HepG2 (cell line): ENCODE measurements at regions not wholly inside any gene's neighbourhood (a gene's known extent, or its start where the extent isn't known, plus 50 kb on each side); places are given as distances from the start of the nearest gene placed in this dataset.

Experiments
- CTCF ChIP-seq: sonication (generic); formaldehyde crosslinking; IDR thresholded peaks from 2 replicates; pipeline ENCODE4 v1.5.0; 2020; ENCODE audit warnings: mild to moderate bottlenecking, missing genetic modification reagents, moderate library complexity
- DPF2 ChIP-seq: sonication (generic); formaldehyde crosslinking; IDR thresholded peaks from 2 replicates; pipeline ENCODE4 v1.4.0; 2020; ENCODE audit warnings: mild to moderate bottlenecking, low read depth, missing genetic modification reagents, borderline replicate concordance
- GATAD1 ChIP-seq: IDR thresholded peaks from 2 replicates; pipeline ENCODE4 v1.6.1; 2016; ENCODE audit warnings: missing genetic modification reagents, missing compliant biosample characterization
- NFIC ChIP-seq: IDR thresholded peaks from 2 replicates; pipeline ENCODE4 v1.6.1; 2012; ENCODE audit warnings: mild to moderate bottlenecking, low read length, inconsistent platforms
- POLR2A ChIP-seq, 2 experiments: IDR thresholded peaks; 2 replicates each; pipeline ENCODE4 v1.6.1; 2011; ENCODE audit warnings: low read depth in 2 of 2, low read length in 2 of 2, mild to moderate bottlenecking in 1 of 2, moderate library complexity in 1 of 2; ENCODE audit not compliant: insufficient read depth in 1 of 2
- SALL1 ChIP-seq: sonication (generic); formaldehyde crosslinking; IDR thresholded peaks from 2 replicates; pipeline ENCODE4 v1.8.0; 2022; ENCODE audit warnings: mild to moderate bottlenecking, missing genetic modification reagents
- SMARCE1 ChIP-seq: fragments of 450-650 bp; IDR thresholded peaks from 2 replicates; pipeline ENCODE4 v1.6.1; 2017; ENCODE audit warnings: borderline replicate concordance
- ZMYM4 ChIP-seq: sonication (generic); formaldehyde crosslinking; IDR thresholded peaks from 2 replicates; pipeline ENCODE4 v1.8.1; 2023; ENCODE audit warnings: mild to moderate bottlenecking, missing genetic modification reagents

GRCh38 chr7:131836733-131837132, 280.3 kb upstream of the PODXL start:
- TF ChIP-seq ZMYM4 (CRISPR knock-in tag) (no peak), CTCF (CRISPR knock-in tag) (no peak), NFIC (no peak), SALL1 (CRISPR knock-in tag) (no peak), GATAD1 (CRISPR knock-in tag) (no peak), SMARCE1 (no peak), POLR2A (IDR thresholded peaks at IDR 0.05; ENCODE audit: insufficient read depth in 1 of 2, low read depth in 2 of 2, low read length in 2 of 2) (no peak), DPF2 (CRISPR knock-in tag) (no peak)
